ENCODE measurements at regions not wholly inside any gene's neighbourhood (a gene's known extent, or its start where the extent isn't known, plus 50 kb on each side); places are given as distances from the start of the nearest gene placed in this dataset.

- DNase-seq (ENCODE audit: low read depth, low spot score): no peak
- no peak overlapping the region for H3K4me3 ChIP-seq (ENCODE audit: low read depth, low read length)
- in situ Hi-C loops (cut with HindIII; ENCODE audit: low sequenced_read_pairs): no loop called here
- no peak for TF ChIP-seq CTCF (IDR thresholded peaks at IDR 0.05; ENCODE audit: low read depth, low read length)
Observed at GRCh38 chr20:37579106-37579505, 51.4 kb upstream of the BLCAP start.

- in situ Hi-C loops (cut with HindIII; ENCODE audit: low sequenced_read_pairs): no loop called here
- no peak for TF ChIP-seq CTCF (IDR thresholded peaks at IDR 0.05; ENCODE audit: low read depth, low read length)
- H3K4me3 ChIP-seq (ENCODE audit: low read depth, low read length): no peak overlapping the region
- no peak for DNase-seq (ENCODE audit: low read depth, low spot score)
Observed at GRCh38 chr20:37577981-37578380, 50.3 kb upstream of the BLCAP start.
